Right renal cortex interstitium (tissue), 3 donors: ENCODE measurements at regions not wholly inside any gene's neighbourhood (a gene's known extent, or its start where the extent isn't known, plus 50 kb on each side); places are given as distances from the start of the nearest gene placed in this dataset.

Experiments used
- DNase-seq, 3 donors: peaks; one replicate each; pipeline ENCODE4 v3.0.0-alpha.2; 2013; ENCODE audit warnings: low read depth in 3 of 3, low spot score in 2 of 3

DNA sequence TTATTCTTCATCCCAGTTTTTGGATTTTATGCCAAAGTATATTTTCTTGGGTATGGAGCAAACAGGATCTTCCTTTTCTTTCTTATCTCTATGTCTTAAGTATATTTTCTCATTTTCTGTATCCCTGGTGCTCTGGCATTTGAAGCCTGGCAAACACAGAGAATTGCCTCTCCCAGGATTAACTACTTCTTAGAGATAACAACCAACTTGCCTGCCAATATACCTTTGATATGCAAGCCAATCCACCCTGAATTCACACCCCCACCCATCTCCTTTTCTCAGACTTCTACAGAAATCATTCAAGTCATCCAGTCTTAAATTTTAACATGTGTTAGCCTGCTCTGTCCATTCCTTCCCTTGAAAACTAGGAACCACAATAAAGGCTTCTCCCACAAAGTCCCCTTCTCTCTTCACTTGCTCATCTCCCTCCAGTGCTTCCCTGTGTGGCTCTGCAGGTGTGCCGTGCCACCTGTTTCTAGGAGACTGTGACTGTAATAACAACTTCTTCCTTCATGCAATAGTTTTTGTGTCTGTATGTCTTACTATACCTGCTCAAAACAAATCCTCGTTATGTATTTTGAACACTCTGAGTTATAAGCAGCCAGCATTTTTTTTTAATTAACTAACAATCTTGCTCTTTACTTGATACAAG is 649.7 kb upstream of the RIOK2 start:
- DNase-seq, result no peak

DNA sequence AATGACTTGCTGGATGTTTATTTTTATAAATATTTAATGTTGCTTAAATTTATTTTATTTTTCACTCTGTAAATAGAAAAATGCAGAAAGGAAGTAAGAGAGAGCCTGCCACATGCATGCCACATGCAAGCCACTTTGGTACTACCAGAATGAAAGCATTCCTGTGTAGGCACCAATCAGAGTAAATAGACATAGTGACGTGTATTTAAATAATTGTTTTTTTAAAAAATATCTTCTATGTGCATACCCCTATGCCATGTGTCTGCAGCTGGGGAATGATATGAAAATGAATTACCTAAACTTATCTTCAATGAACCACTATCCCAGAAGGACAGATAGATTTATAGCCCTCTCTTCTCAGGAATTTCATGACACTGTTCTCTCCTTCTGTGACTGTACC is 651.5 kb upstream of the RIOK2 start:
- no peak for DNase-seq

DNA sequence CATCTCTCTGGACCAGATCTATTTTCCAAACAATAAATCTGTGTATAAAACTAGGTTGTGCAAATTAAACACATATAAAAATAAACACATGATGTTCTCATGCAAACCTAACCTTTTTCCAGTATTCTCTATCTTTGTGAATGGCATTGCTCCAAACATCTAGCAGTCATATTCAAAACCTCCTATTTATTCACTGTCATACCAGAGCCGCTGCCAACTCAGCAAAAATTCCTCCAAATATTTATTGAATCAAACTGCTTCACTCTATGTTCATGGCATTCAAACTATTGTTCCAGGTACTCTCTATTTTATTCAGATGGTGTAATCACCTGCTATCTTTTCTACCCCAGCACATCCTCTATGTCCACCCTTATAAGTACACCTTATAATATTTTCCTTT is 652.1 kb upstream of the RIOK2 start:
- DNase-seq, result no peak

DNA sequence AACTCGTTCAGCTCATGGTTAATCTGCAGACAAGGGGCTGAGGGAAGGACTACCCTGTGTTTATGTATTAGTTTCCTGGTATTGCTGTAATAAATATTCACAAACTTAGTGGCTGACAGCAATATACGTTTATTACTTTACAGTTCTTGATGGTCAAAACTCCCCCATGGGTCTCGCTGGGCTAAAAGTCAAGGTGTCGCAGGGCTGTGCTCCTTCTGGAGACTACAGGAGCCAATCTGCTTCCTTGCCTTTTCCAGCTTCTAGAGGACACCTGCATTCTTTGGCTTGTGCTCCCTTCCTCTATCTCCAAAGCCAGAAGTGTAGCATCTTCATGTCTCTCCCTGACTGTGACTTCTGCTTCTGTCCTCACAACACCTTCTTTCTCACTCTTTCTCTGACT is 653.8 kb upstream of the RIOK2 start:
- DNase-seq, result no peak

DNA sequence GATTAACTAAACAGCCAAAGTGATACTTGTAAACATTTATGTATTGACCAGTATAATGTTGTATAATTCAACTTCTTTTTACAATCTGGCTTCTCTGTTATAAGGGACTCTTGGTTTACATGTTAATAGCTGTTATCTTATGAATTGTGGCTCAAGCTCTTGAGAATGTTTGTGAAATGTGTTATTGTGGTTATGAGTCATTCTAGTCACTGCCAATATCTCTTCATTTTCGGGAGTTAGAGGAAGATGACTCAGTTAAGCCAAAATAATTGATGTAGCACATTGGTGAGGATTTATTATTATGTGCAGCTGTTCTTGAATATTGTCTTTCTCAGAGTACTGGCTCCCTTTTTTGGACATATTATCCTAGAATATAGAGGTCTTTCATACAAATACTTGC is 655.2 kb upstream of the RIOK2 start:
- no peak for DNase-seq

DNA sequence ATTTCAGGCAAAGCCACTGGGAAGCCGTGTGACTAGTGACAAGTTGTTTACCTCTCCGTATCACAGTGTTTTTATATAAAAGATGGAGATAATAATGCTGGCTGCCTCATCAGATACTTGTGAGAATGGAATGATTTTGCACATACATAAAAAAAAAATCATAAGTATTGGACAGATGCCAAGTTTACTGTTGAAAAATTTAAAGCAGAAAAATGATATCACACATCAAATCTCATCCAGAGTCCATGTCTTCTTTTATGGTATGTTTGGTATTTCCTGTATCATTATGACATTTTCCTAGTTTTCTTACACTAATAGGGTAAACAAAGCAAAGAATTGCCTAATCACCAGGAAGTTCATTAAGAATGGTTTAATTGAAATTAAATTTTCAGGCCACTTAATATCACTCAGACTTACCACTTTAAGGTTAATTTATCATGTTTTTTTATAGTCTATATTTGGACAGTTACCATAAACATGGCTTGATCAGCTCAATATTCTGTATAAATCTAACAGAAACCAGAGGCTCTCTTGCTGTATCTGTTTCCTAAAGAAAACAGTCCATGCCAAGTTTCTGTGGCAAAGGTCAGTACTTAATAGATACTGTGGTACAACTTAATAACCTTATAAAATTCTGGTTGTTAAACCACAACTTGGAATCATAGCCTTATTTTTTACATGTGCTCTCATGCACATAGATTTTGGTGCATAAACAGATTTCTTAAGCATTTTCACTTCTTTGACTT is 656.5 kb upstream of the RIOK2 start:
- DNase-seq, result no peak

DNA sequence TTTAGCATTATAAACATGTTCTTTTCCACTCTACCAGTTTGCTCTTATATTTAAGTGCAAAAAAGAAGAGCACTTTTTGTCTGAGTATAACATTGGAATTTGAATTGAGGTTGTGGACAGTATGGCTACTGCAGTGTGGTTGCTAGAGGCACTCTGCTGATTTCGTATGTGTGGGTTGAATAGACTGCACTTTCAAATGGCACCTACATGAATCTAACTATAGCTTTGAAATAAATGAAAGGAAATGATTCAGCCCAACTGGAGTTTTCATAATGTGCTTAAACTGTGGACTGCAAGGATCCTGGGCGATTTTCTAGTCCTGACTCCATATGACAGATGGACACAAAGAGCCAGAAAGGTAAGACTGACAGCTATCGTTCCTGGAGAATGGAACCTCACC is 657.6 kb upstream of the RIOK2 start:
- no peak for DNase-seq

DNA sequence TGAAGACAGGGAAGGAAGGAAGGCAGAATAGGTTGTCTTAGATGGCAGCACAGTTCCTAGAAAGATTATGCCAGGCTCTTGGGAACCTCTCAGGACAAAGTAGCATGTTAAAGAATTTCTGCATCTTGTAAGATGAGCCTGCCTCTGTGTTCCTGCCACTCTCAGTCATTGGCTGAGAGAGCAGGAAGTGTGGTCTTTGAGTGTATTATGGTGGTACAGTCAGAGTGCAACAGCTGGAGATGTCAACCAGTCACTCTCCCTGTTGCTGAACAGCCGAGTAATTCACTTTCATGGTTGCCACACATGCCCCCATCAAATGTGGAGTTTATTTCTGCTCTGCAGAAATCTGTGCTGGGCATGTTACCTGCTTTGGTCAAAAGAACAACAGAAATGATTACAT is 659.6 kb upstream of the RIOK2 start:
- DNase-seq, result no peak

DNA sequence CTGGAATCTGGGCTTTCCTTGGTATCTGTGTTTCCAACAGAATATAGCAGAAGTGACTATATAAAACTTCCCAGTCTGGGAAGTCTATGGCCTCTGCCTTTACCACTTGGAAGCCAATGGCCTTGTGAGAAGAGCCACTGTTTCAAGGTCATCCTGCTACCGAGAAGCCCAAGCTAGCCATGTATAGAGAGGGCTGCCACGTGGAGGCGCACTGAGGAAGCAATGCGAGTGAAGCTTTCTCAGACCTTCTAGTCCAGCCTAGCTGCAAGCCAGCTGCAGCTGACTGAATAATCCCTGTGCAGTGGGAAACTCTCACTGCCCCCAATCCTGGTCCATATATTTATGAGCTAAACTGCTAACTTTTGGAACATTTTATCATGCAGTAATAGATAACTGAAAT is 661.8 kb upstream of the RIOK2 start:
- DNase-seq, result no peak

DNA sequence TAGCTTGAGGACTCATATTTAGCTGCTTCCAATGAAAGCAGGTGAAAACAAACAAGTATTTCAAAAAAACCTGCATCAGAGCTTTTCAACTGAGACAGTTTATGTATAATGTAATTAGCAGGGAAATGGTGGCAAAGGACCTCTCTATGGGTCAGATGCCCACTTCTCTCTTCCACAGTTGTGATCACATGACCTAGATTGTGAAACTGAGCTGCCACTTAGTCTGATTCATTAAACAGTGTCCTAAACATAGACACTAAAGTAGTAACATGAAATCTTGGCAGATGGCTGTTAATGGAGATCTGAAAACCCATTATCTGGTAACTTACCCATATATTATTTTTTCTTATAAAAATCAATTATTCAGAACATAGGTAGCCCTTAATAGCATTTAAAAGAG is 663.6 kb upstream of the RIOK2 start:
- DNase-seq, result no peak

DNA sequence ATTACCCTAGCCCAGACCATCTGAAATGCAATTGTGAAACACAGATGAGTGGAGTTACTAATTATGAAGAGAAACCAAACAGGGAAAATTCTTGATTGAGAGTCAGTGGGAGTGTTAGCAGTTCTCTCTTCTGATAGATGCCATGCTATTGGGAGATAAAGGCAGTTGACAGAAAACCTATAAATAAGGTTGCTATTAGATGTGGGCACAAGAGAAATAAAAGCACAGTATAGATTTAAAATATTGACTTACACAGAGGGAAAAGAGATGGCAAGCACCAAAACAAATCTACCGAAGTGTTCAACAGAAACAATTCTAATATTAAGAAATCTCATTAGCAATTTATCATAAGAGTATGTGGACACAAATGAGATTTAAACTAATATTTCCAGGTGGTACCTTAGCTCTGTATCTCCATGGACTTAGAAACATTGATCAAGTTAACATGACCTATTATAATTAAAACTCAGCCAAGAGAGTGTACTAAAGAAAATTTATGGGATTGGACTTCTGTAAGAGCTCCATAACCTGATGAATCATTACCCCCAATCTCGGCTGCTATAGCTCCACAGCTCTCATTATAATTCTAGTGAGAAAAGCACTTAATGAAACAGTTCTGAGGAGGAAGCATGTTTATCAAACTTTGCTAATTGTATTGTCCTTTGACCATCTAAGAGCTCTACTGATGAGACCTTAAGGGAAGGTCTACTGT is 665.0 kb upstream of the RIOK2 start:
- no peak for DNase-seq

DNA sequence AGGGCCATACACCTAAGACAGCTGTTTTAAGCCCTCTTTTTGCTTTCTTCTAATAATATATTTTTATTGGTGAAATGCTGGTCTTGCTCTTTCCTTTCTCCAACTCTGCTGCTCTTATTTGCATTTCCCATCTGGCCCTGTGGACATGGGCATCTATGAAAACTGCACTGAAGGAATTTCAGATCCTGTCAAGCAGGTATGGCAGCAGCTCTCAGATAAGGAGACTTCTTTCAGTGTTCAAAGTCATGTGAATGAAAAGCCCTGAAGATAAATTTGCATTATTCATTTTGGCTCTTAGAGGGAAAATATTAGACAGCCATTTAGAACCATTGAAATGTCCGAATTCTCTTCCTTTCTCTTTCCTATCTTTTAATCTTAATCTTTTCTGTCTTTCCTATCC is 668.0 kb upstream of the RIOK2 start:
- DNase-seq, result no peak

DNA sequence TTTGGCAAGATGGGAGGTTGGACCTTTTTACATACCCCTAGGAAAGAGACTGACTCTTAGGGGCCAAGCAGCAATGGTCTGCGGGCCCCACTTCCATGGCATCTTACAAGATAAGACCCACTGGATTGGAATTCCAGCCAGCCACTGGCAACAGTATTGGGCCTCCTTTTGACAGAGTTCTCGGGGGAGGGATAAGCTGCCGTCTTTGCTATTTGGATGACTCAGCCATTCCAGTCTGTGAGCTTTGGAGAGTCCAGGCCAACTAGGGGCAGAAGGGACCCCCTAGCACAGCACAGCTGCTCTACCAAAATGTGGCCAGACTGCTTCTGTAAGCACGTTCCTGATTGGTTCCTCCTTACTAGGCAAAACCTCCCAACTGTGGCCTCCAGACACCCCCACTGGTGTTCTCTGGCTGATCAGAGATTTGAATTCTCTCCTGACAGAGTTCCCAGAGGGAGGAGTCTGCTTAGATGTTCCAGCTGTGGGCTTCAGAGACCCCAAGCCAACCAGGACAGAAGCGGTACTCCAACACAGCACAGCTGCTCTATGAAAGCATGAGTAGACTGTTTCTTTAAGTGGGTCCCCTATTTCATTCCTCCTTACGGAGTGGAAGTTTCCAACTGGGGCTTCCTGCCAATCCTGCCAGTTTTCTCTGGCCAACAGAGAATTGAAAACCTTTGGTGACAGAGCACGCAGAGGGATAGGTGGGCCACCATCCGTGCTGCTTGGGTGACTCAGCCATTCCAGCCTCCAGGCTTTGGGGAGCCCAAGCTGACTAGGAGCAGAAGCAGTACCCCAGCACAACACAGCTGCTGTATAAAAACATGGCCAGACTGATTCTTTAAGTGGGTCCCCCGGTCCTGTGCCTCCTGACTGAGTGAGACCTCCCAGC is 672.1 kb upstream of the RIOK2 start:
- no peak for DNase-seq

DNA sequence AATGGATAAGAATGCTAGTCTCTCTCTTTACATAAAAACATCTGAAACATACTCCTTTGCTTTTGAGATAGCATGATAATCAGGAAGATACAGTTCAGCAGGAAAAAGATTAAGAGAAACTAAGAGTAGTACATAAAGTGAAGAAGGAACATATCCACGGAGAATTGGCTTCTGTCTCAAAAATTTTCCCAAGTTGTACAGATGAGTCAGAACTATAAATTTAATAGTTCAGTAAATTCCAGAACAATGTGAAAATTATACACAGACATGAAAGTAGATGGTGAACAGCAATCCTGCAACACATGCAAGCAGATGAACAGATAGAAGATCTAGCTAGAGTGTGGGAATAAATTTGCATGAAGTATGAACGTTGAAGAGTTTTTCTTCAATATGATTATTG is 691.4 kb upstream of the RIOK2 start:
- no peak for DNase-seq

DNA sequence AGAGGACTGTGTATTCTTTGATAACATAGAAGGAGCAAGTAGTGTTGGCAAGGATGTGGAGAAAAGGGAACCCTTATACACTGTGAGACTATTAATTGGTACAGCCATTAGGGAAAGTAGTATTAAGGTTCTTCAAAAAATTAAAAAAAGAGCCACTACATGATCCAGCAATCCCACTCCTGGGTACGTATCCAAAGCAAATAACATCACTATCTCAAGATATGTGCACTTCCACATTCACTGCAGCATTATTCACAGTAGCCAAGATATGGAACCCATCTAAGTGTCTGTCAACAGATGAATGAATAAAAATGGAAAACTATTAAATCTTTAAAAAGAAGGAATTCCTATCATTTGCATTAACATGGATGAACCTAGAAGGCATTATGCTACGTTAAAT is 693.2 kb upstream of the RIOK2 start:
- DNase-seq, result no peak

DNA sequence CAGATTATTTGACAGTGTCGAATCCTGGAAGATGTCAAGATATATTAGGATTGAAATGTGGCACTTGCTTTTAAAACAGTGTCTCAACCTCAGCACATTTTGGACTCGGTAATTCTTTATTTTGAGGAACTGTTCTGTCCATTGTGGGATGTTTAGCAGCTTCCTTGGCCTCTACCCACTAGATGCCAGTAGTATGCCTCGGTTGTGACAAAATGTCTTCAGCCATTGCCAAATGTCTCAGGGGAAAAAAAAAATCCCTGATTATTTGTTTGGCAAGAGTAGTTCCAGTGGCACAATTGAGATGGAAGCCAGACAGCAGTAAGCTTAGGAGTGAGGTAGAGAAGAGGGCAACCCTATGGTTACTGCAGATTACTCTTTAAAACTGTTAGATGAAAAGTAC is 694.5 kb upstream of the RIOK2 start:
- no peak for DNase-seq

DNA sequence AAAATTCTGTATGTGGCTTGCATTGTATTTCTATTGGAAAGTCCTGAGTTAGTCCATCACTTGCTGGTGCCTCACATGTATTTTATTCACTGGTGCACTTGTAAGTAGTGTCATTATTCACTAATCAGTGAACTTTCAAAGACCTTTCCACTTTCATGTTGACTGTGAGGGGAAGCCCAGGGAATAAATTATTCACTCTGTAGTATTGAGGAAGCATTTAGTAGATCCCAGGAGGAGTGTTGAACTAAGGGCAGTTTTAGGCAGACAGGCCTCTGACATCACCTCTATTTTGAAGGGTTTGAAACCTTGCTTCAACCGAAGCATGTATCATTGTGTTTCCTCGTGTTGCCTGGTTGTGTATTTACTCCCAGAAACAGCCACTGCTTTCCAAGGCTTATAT is 705.4 kb upstream of the RIOK2 start:
- DNase-seq, result no peak

DNA sequence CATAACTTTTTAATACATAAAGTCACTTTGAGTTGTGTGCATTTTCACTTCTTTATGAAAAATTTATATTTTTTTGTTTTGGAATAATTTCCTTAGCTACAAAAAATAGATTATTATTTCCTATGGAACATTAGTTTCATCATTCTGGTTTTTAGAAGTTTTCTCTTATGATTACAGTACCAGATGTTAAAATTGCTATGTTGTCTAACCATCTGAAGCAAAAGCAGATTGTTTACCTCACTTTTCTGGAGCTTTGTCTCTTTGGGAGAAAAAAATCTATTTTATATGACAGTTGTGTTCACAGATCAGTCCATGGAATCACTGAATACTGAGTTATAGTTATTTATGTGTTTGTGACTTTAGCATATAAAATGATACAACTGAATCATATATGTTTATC is 708.9 kb upstream of the RIOK2 start:
- DNase-seq, result no peak

DNA sequence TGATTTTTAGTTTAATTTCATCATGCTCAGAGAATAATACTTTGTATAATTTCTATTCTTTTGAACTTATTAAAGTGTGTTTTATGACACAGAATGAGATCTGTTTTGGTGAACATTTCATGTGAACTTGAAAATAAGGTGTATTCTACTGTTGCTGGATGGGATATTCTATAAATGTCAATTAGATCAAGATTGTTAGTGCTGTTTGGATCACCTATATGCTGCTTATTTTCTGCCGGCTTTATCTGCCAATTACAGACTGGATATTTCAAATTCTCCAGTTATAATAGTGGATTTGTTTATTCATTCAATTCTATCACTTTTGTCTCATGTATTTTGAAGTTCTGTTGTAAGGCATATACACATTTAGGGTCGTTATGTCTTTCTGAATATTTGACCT is 720.7 kb upstream of the RIOK2 start:
- DNase-seq, result no peak

DNA sequence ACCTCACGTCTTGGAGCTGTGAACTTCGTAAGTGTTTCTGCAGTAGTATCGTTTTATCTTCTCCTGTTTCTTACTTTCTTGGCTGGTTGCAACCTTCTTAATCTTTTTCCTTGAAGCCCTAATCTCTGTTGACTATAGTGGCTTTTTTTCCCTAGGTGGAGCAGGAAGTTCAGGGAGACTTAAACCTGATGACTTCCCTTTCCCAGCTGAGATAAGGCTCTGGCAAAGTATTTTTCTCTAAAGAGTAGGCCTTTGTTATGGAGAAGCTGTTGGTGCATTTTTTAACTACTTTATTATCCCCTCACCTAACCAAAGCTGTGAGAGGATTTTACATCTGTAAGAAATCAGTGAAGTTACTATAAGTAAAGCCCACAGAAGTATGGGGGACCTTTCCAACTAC is 723.1 kb upstream of the RIOK2 start:
- no peak for DNase-seq
